Neutrophil (primary cell): ENCODE measurements at regions not wholly inside any gene's neighbourhood (a gene's known extent, or its start where the extent isn't known, plus 50 kb on each side); places are given as distances from the start of the nearest gene placed in this dataset.

Source experiments
- H3K27ac ChIP-seq: fragments of 200-600 bp; sonication (generic); 2 replicates; pipeline ENCODE4 v1.5.1; 2016; ENCODE audit warnings: mild to moderate bottlenecking, moderate library complexity
- H3K27me3 ChIP-seq: fragments of 200-600 bp; sonication (generic); 2 replicates; pipeline ENCODE4 v1.6.0; 2016; ENCODE audit warnings: mild to moderate bottlenecking
- H3K36me3 ChIP-seq: fragments of 200-600 bp; sonication (generic); 2 replicates; pipeline ENCODE4 v1.5.1; 2017
- H3K4me1 ChIP-seq, 2 experiments: fragments of 200-600 bp in 1 of 2; sonication (generic) in 1 of 2; 1 replicate in 1 of 2; 2 replicates in 1 of 2; pipeline versions ENCODE4 v1.5.1 to v1.6.1; 2013 to 2016; ENCODE audit warnings: low read depth in 1 of 2, low read length in 1 of 2, mild to moderate bottlenecking in 1 of 2, moderate library complexity in 1 of 2; ENCODE audit not compliant: control insufficient read depth in 1 of 2, insufficient read depth in 1 of 2
- H3K4me3 ChIP-seq, 2 experiments: fragments of 200-600 bp in 1 of 2; sonication (generic) in 1 of 2; 1 replicate in 1 of 2; 2 replicates in 1 of 2; pipeline ENCODE4 v1.5.1; 2013 to 2016; ENCODE audit warnings: low read depth in 1 of 2, low read length in 1 of 2, mild to moderate bottlenecking in 1 of 2, moderate library complexity in 1 of 2
- H3K9me3 ChIP-seq: fragments of 200-600 bp; sonication (generic); 2 replicates; pipeline ENCODE4 v1.5.1; 2016
- CTCF ChIP-seq: fragments of 200-600 bp; sonication (generic); IDR thresholded peaks from 2 replicates; pipeline ENCODE4 v1.5.1; 2016; ENCODE audit warnings: antibody characterized with exemption

DNA sequence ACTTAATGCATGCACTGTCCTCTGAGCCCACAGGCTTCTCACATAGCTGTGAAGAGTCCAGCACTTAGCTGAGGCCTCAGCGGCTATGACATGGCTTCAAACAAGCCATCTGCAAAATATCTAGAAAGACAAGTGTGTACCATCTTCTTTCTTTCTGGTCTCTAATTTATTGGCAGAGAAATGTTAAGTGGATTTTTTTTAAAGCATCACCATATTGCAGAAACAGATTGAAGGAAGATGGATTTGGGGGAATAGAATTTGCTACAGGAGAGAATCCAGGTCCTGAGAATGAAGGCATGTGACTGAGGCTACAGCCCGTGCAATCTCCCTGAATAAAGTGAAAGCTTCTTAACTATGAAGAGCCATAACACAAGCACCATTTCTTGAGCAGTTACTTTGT lies 567.3 kb downstream of the PDCD6IP start:
- H3K27me3 ChIP-seq: no peaks in the 10 kb centered on the region
- H3K36me3 ChIP-seq: no peaks in the 10 kb centered on the region
- H3K4me1 ChIP-seq: no peaks in the 10 kb centered on the region
- H3K27ac ChIP-seq: no peak overlapping the region
- no peak for TF ChIP-seq CTCF
- no peaks in the 10 kb centered on the region for H3K9me3 ChIP-seq
- no peak overlapping the region for H3K4me3 ChIP-seq

DNA sequence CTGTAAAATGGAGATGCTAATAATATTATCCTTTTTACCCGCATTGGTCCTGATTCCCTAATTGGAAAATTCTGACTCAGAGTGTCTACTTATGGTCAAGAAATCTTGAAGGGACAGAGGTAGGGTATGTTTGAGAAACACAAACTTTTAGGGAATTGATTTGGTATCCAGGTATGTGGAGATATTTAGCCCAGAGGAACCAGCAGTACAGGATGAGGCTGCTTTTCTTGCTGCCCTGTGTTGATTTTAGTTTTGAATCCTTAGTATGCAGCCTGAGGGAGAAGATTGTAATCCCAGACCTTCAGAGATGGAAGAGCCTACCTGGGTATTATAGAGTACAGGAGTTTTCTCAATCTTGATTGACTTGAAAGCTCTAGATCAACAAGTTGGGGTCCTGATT lies 569.1 kb downstream of the PDCD6IP start:
- Histone ChIP-seq H3K4me3 (no peak overlapping the region), H3K27me3 (no peaks in the 10 kb centered on the region), H3K4me1 (no peaks in the 10 kb centered on the region), H3K9me3 (no peaks in the 10 kb centered on the region), H3K36me3 (no peaks in the 10 kb centered on the region), H3K27ac (no peak overlapping the region)
- TF ChIP-seq CTCF: no peak

DNA sequence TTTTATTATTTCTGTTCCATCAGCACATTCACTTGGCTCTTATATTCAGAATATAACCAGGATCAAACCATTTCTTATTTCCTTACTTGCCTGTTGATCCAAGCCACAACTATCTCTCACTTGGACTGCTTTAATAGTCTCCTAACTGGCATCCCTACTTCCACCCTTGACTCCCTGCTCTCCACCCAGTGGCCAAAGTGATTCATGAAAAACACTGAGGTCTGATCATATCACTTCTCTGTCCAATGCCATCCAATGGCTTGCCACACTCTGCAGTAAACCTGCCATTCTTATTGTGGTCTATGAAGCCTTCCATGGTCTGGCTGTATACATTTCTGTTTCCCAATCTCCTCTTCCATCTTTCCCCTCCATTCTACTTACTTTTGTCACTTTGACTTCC lies 576.1 kb downstream of the PDCD6IP start:
- no peak for TF ChIP-seq CTCF
- no peaks in the 10 kb centered on the region for H3K27me3 ChIP-seq

GRCh38 chr3:34376691-34377090 lies 578.3 kb downstream of the PDCD6IP start:
- no peaks in the 10 kb centered on the region for H3K4me1 ChIP-seq
- no peaks in the 10 kb centered on the region for H3K9me3 ChIP-seq
- no peak for TF ChIP-seq CTCF
- no peak overlapping the region for H3K4me3 ChIP-seq
- no peak overlapping the region for H3K27ac ChIP-seq
- no peaks in the 10 kb centered on the region for H3K36me3 ChIP-seq
- no peaks in the 10 kb centered on the region for H3K27me3 ChIP-seq

More for the DNA sequence above, 576.1 kb downstream of the PDCD6IP start:
- Histone ChIP-seq H3K9me3 (no peaks in the 10 kb centered on the region), H3K4me3 (no peak overlapping the region), H3K4me1 (no peaks in the 10 kb centered on the region), H3K27ac (no peak overlapping the region), H3K36me3 (no peaks in the 10 kb centered on the region)

- Histone ChIP-seq H3K27me3 (no peaks in the 10 kb centered on the region), H3K27ac (no peak overlapping the region), H3K4me3 (no peak overlapping the region), H3K4me1 (no peaks in the 10 kb centered on the region), H3K36me3 (no peaks in the 10 kb centered on the region), H3K9me3 (no peaks in the 10 kb centered on the region)
- TF ChIP-seq CTCF: no peak
These were observed 579.5 kb downstream of the PDCD6IP start for GRCh38 chr3:34377961-34378360.

- TF ChIP-seq CTCF: no peak
These were observed 582.8 kb downstream of the PDCD6IP start for GRCh38 chr3:34381243-34381642.

More at GRCh38 chr3:34381243-34381642, 582.8 kb downstream of the PDCD6IP start:
- Histone ChIP-seq H3K36me3 (no peaks in the 10 kb centered on the region), H3K27me3 (no peaks in the 10 kb centered on the region), H3K9me3 (no peaks in the 10 kb centered on the region), H3K4me1 (no peaks in the 10 kb centered on the region), H3K4me3 (no peak overlapping the region), H3K27ac (no peak overlapping the region)
